ENCODE measurements at regions not wholly inside any gene's neighbourhood (a gene's known extent, or its start where the extent isn't known, plus 50 kb on each side); places are given as distances from the start of the nearest gene placed in this dataset.

GRCh38 chr3:132817646-132818177, 95.5 kb upstream of the NPHP3 start:
- Histone ChIP-seq H3K4me3 (no peak overlapping the region), H3K9me3 (no peaks in the 10 kb centered on the region), H3K27ac (no peak overlapping the region), H3K4me1 (ENCODE audit: control insufficient read depth in 1 of 2, low read depth in 2 of 2) (no peaks in the 10 kb centered on the region), H3K36me3 (no peaks in the 10 kb centered on the region), H3K27me3 (replicated peaks; ENCODE audit: insufficient read depth) (no peaks in the 10 kb centered on the region)
- TF ChIP-seq CTCF (IDR thresholded peaks at IDR 0.05), result no peak
- DNase-seq (ENCODE audit: low spot score) (no peak), ATAC-seq (ENCODE audit: insufficient number of reproducible peaks, low FRiP score, low read depth) (no peak)

GRCh38 chr3:132805071-132805470, 82.9 kb upstream of the NPHP3 start:
- TF ChIP-seq CTCF (IDR thresholded peaks at IDR 0.05), result no peak
- ATAC-seq (ENCODE audit: insufficient number of reproducible peaks, low FRiP score, low read depth) (no peak), DNase-seq (ENCODE audit: low spot score) (no peak)
- Histone ChIP-seq H3K9me3 (no peaks in the 10 kb centered on the region), H3K4me3 (no peak overlapping the region), H3K27me3 (replicated peaks; ENCODE audit: insufficient read depth) (no peaks in the 10 kb centered on the region), H3K36me3 (no peaks in the 10 kb centered on the region), H3K4me1 (ENCODE audit: control insufficient read depth in 1 of 2, low read depth in 2 of 2) (peaks cover 0 to 15% of the 10 kb centered on the region in 2 donors), H3K27ac (no peak overlapping the region)

GRCh38 chr3:132804498-132804897, 82.3 kb upstream of the NPHP3 start:
- ATAC-seq (ENCODE audit: insufficient number of reproducible peaks, low FRiP score, low read depth), result no peak
- Histone ChIP-seq H3K4me3 (no peak overlapping the region), H3K4me1 (ENCODE audit: control insufficient read depth in 1 of 2, low read depth in 2 of 2) (peaks cover 0 to 15% of the 10 kb centered on the region in 2 donors), H3K27ac (peak overlapping the region in 1 of 2 donors; percentile 18), H3K9me3 (no peaks in the 10 kb centered on the region), H3K27me3 (replicated peaks; ENCODE audit: insufficient read depth) (no peaks in the 10 kb centered on the region), H3K36me3 (no peaks in the 10 kb centered on the region)
- no peak for TF ChIP-seq CTCF (IDR thresholded peaks at IDR 0.05)
- no peak for DNase-seq (ENCODE audit: low spot score)

- ATAC-seq (ENCODE audit: insufficient number of reproducible peaks, low FRiP score, low read depth), result no peak
- Histone ChIP-seq H3K36me3 (no peaks in the 10 kb centered on the region), H3K4me3 (no peak overlapping the region), H3K27me3 (replicated peaks; ENCODE audit: insufficient read depth) (no peaks in the 10 kb centered on the region), H3K27ac (peak overlapping the region in 1 of 2 donors; percentile 18), H3K9me3 (no peaks in the 10 kb centered on the region), H3K4me1 (ENCODE audit: control insufficient read depth in 1 of 2, low read depth in 2 of 2) (peaks cover 0 to 15% of the 10 kb centered on the region in 2 donors)
- TF ChIP-seq CTCF (IDR thresholded peaks at IDR 0.05), result no peak
- no peak for DNase-seq (ENCODE audit: low spot score)
These were observed 81.7 kb upstream of the NPHP3 start for GRCh38 chr3:132803889-132804288.

- DNase-seq (ENCODE audit: low spot score), result no peak
- H3K4me3 ChIP-seq, result no peak overlapping the region
- no peaks in the 10 kb centered on the region for H3K27me3 ChIP-seq (replicated peaks; ENCODE audit: insufficient read depth)
- no peaks in the 10 kb centered on the region for H3K9me3 ChIP-seq
- no peak overlapping the region for H3K27ac ChIP-seq
- ATAC-seq (ENCODE audit: insufficient number of reproducible peaks, low FRiP score, low read depth), result no peak
- H3K4me1 ChIP-seq (ENCODE audit: control insufficient read depth in 1 of 2, low read depth in 2 of 2), result peaks cover 0 to 15% of the 10 kb centered on the region in 2 donors
- TF ChIP-seq CTCF (IDR thresholded peaks at IDR 0.05), result no peak
- H3K36me3 ChIP-seq, result no peaks in the 10 kb centered on the region
These were observed 78.7 kb upstream of the NPHP3 start for GRCh38 chr3:132800958-132801357.
